MM.1S (cell line): ENCODE measurements at regions not wholly inside any gene's neighbourhood (a gene's known extent, or its start where the extent isn't known, plus 50 kb on each side); places are given as distances from the start of the nearest gene placed in this dataset.

ENCODE experiments used
- EZH2 ChIP-seq: fragments of 300-600 bp; sonication (generic); optimal IDR thresholded peaks from 2 replicates; pipeline ENCODE3; 2017; ENCODE audit warnings: low read depth, mild to moderate bottlenecking, antibody characterized with exemption, low read length, mixed read lengths
- EZH2phosphoT487 ChIP-seq: fragments of 300-600 bp; sonication (generic); IDR thresholded peaks from 2 replicates; pipeline ENCODE4 v1.6.1; 2018; ENCODE audit warnings: antibody characterized with exemption, low read length
- TF ChIP-seq, protein P1 (sequence below): fragments of 300-600 bp; sonication (generic); IDR thresholded peaks from 2 replicates; pipeline ENCODE4 v1.5.1; 2016; ENCODE audit warnings: antibody characterized with exemption, low read length, mixed read lengths

- TF ChIP-seq, protein P1, sequence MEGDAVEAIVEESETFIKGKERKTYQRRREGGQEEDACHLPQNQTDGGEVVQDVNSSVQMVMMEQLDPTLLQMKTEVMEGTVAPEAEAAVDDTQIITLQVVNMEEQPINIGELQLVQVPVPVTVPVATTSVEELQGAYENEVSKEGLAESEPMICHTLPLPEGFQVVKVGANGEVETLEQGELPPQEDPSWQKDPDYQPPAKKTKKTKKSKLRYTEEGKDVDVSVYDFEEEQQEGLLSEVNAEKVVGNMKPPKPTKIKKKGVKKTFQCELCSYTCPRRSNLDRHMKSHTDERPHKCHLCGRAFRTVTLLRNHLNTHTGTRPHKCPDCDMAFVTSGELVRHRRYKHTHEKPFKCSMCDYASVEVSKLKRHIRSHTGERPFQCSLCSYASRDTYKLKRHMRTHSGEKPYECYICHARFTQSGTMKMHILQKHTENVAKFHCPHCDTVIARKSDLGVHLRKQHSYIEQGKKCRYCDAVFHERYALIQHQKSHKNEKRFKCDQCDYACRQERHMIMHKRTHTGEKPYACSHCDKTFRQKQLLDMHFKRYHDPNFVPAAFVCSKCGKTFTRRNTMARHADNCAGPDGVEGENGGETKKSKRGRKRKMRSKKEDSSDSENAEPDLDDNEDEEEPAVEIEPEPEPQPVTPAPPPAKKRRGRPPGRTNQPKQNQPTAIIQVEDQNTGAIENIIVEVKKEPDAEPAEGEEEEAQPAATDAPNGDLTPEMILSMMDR = no peak
- TF ChIP-seq EZH2 (no peak), EZH2phosphoT487 (no peak)
Measured at GRCh38 chr2:116160657-116161056, 1653.8 kb upstream of the DDX18 start.
